HG02885 (cell line): ENCODE measurements at regions not wholly inside any gene's neighbourhood (a gene's known extent, or its start where the extent isn't known, plus 50 kb on each side); places are given as distances from the start of the nearest gene placed in this dataset.

Experiments
- ATAC-seq: cut with Tn5 transposase; IDR thresholded peaks from one replicate; pipeline ENCODE4 v1.9.1; 2021; ENCODE audit warnings: mild to moderate bottlenecking; ENCODE audit not compliant: unreplicated experiment, poor library complexity

DNA sequence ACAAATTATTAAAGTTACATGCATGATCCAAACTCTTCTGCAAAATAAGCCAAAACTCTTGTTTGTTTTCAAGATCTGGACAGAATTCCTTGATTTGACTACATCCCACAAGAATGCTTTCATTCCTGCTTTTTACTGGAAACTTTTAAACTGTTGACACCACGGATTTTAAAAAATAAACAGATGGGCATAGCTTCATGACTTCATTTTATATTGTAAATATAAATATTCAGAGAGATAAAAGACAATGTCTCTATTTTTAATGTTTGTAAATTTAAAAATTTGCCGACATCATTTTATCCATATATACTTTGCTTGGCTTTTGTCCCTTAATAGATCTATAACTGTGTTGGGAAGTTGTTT is 134.3 kb upstream of the DCN start:
- no peak for ATAC-seq

DNA sequence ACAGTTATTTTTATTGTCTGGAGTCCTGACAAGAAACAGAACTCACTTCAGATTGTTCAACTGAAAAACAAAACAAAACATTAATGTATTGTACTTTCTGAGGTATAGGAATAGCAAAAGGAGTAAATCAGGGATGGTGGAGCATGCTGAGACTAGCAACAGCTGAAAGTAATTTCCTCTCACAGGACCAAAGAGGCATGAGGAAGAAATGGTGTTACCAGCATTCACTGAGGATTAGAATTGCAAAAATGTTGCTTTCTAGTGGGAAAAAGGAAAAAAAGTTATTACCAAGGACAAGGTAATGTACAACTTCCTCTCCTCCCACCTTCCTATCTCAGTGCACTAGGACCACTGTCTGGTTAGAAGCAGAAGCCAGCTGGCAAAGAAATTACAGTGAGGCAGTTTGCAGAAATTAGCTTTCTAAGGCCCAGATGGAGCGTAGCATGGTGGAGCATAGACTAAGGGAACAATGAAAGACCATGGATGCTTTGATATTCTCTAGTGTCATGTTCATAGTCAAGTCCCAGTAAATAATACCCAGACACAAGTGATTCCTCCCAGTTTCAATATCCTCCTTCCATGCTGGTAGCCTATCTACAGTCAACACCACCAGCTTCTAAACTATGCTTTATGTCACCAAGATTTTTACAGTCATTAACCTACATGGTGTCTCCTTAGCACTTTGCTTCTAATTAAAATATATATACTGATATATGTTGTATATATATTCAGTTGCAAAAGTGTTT is 133.7 kb upstream of the DCN start:
- ATAC-seq = no peak

DNA sequence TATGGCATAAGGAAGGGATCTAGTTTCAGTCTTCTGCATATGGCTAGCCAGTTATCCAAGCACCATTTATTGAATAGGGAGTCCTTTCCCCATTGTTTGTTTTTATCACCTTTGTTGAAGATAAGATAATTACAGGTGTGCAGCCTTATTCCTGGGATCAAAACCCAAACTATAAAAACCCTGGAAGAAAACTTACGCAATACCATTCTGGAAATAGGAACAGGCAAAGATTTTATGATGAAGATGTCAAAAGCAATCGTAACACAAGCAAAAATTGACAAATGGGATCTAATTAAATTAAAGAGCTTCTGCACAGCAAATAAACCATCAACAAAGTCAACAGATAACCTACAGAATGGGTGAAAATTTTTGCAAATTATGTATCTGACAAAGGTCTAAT is 128.5 kb upstream of the DCN start:
- no peak for ATAC-seq

DNA sequence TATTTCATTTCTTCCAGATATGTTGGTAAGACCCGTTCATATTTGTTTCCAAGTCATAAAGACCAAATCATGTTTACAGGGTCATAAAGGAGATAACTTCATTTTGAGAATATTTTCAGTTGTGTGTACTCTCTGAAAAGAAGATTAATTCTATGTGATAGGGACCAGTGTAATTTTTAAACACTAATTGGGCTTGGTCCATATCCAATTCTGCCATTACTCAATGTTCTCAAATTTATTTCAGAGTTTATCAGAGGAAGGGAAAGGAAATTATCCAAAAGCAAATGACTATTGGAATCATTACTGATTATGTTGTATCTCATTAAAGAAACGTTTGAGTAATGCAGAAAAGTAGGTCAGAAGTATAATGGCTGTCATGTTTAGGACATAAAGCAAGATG is 126.8 kb upstream of the DCN start:
- no peak for ATAC-seq

DNA sequence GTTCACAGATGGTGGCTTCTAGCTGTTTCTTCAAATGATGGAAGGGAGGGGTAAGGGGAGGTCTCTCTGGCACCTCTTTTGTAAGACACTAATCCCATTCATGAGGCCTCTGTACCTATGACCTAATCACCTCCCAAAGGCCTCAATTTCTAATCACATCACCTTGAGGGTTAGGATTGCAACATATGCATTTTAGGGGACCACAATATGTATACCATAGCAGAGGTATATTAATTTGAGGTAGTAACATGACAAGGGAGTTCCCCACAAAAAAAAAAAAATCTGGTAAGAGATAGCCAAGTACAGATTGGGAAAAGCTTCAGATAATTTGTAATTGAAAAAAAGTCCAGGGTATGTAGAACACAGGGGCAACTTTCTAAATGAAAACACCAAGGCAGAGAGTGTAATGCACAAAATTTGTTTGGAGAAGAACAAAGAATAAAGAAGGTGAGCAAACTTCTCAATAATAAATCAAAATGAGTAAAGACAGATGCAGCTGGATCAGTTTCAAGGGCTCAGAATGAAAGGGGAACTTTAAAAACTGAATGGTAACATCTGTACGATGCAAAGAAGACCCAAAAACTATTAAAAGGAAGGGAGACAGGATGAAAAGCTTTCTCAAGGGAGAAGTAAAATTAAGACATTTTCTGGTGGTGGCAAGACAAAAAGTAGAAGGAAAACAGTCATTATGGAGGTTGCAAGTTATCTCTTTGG is 125.5 kb upstream of the DCN start:
- ATAC-seq = no peak

DNA sequence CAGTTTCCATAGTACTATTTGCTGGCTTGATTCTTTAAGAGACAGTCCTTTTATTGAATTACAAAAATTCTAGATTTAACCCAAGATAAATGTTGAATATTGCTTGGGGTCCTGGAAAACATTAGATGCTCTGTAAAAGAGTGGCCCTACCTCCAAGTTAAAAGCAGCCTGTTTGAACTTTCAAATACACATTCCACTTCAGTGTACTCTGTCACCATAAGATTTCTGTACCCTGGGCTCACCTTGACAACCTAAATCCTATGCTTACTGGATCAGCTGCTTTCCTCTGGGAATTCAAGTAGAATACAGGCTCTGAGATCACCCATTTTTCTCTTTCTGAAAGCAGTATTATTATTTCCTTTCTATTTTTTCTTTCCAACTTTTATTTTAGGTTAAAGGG is 107.7 kb upstream of the DCN start:
- ATAC-seq = no peak

DNA sequence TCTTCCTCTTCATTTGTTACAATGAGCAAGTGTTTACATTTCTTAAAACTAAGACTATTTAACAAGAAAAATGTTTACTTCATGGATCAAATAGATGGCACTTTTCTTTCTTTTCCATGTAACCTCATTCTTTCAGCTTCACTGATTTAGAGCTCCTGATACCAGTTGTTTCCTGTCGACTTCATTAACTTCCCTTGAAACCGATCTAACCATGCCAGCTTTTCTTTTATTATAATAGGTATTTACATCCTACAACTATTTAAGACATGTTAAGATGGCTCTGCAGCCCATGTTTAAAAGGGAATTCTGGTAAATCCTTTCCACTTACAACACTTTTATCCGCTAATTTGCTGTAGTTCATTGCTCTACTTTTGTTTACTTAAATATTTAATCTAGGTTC is 107.3 kb upstream of the DCN start:
- no peak for ATAC-seq

DNA sequence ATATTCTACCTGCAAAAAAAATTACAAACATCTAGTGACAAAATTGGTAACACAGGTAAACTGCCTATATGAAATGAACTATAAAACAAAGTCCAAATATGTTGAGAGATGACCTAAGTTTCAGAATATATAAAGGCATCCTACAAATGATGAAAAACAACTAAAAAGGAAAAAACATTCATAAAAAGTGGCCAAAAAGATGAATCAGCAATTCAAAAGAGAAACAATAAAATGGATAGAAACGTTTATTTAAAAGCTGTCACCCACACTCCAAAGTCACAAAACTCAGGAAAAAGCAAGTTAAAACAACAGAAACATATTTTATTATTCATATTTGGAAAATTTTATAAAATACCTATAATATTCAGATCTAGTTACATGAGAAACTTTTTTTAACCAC is 106.5 kb upstream of the DCN start:
- no peak for ATAC-seq

DNA sequence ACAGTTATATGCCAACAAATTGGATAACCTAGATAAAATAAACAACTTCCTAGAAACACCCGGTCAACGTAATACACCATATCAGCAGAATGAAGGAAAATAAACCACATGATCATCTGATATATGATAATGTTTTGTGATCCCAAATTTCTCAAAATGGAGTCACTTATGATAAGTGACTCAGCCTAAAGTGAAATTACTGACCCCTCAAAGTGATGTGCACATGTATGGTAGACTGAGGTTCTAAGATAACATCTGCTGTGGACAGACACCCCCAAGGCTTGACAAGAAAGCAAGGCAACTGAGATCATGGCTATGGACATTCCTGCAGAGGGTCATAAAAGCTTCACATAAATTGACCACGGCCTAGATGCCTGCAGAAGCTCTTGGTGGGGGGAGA is 105.1 kb upstream of the DCN start:
- ATAC-seq = no peak

DNA sequence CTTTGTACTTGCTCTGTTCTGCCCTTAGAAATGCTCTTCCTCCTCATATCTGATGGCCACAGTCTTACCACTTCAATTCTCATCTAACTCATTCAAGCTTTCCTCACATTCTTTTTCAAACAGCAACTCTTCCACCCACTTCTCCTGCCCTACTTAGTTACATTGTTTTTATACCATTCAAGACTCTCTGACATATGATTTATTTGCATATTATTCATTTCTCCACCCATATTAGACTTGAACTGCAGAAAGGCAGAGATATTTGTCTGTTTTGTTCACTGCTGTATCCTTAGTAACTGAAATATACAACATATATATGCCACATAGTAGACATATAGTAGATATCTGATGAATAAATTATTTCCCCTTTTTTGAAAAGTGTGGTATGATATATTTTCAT is 95.5 kb upstream of the DCN start:
- no peak for ATAC-seq

DNA sequence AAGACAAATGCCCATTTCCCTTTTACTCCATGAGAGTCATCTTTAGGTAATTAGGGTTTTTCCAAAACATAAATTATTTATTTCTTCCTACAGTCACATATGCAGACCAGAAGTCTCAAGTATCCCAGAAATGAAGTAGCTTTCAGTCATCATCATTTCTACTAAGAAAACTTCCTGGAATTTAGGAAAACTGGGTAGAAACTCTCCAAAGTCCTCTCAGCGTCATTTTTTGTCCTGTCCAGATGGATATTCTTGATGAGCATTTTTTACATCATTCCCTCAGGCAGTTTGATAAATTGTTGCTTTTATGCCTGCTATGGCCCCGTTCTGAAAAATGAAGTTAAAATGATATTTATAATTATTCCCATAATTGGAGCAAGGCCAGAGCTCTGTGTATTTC is 93.9 kb upstream of the DCN start:
- ATAC-seq = no peak

DNA sequence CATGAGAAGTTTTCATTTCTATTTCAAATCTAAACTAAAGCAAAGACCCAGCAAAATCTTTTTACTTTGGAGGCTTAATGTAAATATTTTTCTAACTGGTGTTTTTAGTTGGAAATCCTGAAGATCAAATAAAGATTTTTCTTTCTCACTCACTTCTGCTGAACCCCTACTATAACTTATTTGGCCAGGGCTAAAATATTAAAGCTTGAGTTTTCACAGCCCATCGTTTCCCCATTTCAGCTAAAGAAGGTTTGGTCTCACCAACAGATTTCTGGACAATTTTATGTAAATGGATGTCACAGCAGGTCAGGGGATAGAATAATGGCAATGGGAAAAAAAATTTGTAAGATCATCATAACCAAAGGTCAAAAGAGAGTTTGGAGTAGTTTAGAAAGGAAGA is 92.7 kb upstream of the DCN start:
- no peak for ATAC-seq

DNA sequence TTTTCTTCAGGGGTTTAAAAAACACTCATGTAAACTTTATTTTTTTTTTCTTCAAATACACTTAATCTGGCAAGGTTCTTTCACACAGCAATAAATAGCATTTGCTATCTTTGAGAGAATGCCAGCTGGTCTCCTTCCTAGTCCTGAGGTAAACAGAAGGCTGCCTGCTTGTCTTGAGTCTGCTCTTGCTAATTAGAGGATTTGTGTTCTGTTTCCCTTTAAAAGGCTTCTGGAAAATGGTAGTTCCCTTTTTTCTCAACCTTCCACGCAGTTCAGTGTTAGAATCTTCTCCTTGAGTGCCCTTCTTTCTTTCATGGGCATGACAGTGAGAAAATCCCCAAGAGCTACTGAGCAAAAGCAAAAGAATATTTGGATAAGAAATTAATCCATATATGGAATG is 92.3 kb upstream of the DCN start:
- no peak for ATAC-seq

DNA sequence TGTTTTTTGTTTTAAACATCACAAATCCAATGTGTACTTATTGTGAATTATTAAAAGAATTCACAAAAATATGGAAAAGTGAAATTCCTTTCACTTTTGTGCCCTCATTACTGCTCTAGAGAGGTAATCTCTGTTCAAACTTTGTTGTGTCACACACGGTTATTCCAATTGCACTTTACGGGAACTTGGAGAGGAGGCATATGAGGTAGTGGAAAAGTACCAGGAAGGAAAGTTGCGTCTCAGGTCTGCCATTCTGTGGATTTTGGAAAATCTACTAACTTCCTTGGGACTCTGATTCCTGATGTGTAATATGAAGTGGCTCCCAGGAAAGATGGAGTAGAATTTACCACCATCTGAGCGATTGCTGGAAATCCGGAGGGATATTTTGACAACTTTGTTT is 90.9 kb upstream of the DCN start:
- ATAC-seq = no peak

DNA sequence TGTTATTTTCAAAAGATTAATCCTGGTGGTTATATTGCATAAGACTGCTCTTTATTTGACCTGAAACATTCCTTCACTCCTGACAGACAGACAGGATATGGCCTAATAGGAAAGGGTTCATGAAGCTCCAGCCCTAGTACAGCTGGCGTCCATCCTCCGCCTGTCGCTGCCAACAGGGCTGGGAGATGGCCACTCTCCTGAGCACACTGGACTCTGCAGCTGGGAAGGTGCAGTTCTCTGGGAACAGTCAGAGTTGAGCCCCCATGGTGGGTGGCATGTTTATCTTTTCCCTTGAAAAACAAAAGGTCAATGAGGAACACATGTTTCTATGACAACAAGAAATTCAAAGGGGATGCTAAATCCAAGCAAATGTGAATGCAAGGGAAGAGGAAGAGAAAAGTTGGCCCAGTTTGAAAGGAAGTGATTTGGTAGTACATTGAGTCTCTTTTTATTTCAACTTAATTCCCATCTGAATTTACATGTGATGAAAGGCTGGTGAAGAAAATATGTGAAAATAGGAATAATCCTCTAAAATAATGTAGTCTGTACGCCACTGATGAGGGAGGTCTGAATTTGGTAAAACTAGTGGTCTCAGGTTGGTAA is 89.9 kb upstream of the DCN start:
- no peak for ATAC-seq

DNA sequence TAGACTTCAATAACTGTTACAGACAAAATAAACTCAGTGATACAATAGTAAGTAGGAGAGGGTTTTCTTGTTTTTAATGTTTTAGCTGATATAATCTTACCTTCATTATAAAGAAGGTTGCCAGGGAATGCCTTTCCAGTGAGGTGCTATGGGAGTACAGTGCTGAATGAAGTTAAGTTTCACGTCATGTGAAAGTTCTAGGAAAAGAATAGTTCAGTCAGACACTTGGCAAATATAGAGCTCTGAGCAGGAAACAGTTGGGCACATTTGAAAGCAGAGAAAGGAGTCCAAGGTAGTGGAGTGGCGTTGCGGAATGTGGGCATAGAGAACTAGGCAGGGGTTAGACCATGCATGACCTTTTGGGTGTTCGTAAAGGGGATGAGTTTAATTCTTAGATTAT is 88.6 kb upstream of the DCN start:
- ATAC-seq = no peak

DNA sequence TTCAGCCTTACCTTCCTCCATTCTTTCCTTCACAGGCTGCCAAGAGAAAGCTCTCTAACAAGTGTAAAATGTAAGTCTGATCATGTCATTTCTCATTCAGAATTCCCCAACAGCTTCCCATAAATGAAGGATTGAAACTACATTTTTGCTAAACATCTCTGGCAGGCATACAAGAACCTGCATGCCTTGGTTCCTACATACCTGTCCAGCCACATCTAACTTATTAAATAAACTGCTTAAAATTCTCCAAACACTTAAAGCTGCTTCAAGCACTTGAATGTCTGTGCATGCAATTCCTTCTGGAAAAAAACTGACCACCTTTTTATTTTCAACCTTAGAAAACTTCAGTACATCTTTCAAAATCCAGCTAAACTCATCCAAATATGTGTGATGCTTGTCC is 84.4 kb upstream of the DCN start:
- ATAC-seq = no peak

DNA sequence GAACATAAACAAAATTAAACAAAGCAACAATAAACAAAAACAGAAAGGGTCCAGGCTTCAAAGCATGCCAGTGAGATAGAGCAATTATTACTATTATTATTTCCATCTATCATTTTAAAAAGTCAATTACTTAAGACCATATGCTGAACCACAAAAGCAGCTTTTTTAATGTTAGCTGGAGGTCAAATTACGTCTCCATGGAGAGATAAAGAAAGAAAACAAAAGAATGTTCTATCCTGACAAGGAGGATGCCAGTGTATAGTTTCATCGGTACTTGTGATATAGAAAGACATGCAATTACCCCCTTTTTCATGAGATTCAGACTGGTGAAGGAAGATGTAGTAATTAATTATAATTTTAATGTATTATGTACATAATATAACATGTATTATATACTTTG is 81.6 kb upstream of the DCN start:
- no peak for ATAC-seq

DNA sequence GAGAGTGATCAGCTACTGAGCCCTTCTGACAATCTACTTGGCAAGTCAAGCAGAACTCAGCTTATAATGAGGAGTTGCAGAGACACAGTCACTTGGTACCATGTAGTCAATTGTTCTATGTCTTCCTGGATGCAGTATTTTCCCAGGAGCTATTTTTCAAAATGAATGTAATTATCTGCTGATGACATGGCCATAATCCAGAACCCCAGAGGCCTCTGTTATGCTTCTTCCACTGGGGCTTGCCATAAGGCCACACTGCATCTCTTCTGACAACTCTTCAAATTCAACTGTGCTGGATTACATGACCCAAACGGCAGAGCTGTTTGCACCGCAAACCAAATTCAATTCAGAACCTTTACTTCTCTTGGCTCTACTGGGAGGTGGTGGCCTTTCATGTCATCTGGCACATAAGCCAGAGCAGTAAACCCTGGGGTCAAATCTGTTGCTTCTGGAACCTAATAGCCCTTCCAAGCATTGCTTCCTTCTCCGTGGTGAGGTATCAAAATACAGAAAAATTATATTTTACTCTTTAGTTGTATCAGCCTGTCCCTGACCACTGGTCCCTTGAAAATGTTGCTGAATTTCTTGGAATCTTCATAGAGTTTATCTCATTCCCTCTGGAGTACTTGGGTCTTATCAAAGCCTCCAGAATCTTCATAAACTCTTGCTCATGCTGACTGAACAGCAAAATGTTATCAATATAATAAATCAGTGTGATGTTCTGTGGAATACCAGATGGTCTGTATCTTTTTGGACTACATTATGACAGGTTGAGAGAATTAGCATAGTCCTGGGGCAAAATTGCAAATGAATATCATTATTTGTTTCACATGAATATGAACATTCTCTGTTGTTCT is 79.4 kb upstream of the DCN start:
- no peak for ATAC-seq

DNA sequence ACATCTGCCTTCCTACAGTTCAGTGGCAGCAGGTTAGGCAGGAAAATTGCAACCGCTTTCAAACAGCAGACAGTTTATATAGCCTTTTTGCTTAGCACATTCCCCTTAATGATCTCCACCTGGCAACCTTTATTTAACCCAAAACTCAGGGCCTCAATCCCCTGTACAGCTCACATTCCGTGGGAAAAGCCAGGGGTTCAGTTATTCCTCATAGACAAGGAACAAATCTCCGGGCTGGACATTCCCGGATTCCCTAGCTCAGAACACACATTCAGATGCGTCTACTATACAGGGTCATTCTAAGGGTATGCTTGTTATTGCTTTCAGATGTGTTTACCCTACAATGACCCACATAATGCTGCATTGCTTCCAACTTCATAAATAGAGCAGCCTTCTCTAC is 73.8 kb upstream of the DCN start:
- ATAC-seq = no peak

DNA sequence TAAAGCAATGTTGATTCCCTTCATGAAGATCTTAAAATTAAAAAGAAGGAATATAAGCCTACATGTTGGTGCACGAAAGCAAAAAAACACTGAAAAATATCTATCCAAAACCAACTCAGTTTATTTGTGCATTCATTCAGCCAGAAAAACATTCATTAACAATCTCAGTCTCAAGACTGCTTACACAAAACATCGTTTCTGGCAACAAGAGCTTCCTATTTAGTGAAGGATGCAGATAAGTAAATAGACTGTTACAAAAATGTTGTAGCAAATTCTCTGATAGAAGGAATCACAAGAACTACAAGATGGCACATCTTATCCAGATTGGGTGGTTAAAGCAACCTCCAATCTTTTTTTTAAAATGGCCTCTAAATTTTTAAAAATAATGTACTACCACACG is 69.7 kb upstream of the DCN start:
- ATAC-seq = no peak
